Endothelial cell of umbilical vein (primary cell): ENCODE measurements at regions not wholly inside any gene's neighbourhood (a gene's known extent, or its start where the extent isn't known, plus 50 kb on each side); places are given as distances from the start of the nearest gene placed in this dataset.
A peak's percentile ranks its signal among the peaks of the same experiment; 100 is the strongest.

Experiments
- BruUV-seq: library from RNA; stranded (reverse); fragments of 400-500 nt; replicated peaks from 2 replicates; lab custom pipeline; 2021; lab: Mats Ljungman, UMichigan
- CTCF ChIA-PET: fragments of 300-600, 350-600 bp; sonication (Branson Sonifier 250); formaldehyde crosslinking; loops from one replicate; lab custom pipeline; 2021; ENCODE audit warnings: antibody characterized with exemption, inconsistent platforms; lab: Charles Lee
- POLR2A ChIA-PET: fragments of 300-600, 350-600 bp; sonication (Branson Sonifier 250); formaldehyde crosslinking; loops from one replicate; lab custom pipeline; 2021; ENCODE audit warnings: antibody characterized with exemption, inconsistent platforms; lab: Charles Lee
- DNase-seq: peaks from one replicate; pipeline ENCODE4 v3.0.0-alpha.2; 2011; ENCODE audit warnings: low read depth, low spot score
- FAIRE-seq: peaks from 2 replicates; lab custom pipeline; 2011; peaks lifted over from hg19 to GRCh38; lab: Jason Lieb, UNC
- H2AFZ ChIP-seq: 2 replicates; pipeline ENCODE4 v1.6.0; 2012; ENCODE audit warnings: low read depth, low read length, control low read depth, inconsistent platforms
- H3K27ac ChIP-seq: 2 replicates; pipeline ENCODE4 v1.5.1; 2011; ENCODE audit warnings: low read depth, mild to moderate bottlenecking, control low read depth, low read length, moderate library complexity; ENCODE audit not compliant: insufficient read depth
- H3K27me3 ChIP-seq, 2 experiments: 2 replicates each; pipeline versions ENCODE4 v1.6.0 to v1.6.1; 2011; ENCODE audit warnings: low read length in 2 of 2, mixed read lengths in 1 of 2; ENCODE audit not compliant: control insufficient read depth in 2 of 2, insufficient read depth in 2 of 2
- H3K36me3 ChIP-seq, 2 experiments: 2 replicates in 1 of 2; 3 replicates in 1 of 2; pipeline ENCODE4 v1.5.1; 2011; ENCODE audit warnings: low read length in 2 of 2, mild to moderate bottlenecking in 1 of 2, moderate library complexity in 1 of 2; ENCODE audit not compliant: control insufficient read depth in 2 of 2, insufficient read depth in 2 of 2; ENCODE audit errors: extremely low read depth in 1 of 2
- H3K4me1 ChIP-seq: 3 replicates; pipeline ENCODE4 v1.5.1; 2011; ENCODE audit warnings: mild to moderate bottlenecking, low read length; ENCODE audit not compliant: control insufficient read depth, insufficient read depth; ENCODE audit errors: extremely low read depth
- H3K4me2 ChIP-seq: 2 replicates; pipeline ENCODE4 v1.6.1; 2011; ENCODE audit warnings: low read length, control low read depth, mixed read lengths; ENCODE audit not compliant: insufficient read depth
- H3K4me3 ChIP-seq, 3 experiments: fragments of 200-600 bp in 1 of 3; sonication (generic), shearing (Covaris generic) in 1 of 3; replicated peaks in 1 of 3; 2 replicates each; pipeline ENCODE4 v1.5.1; 2011 to 2016; ENCODE audit warnings: control low read depth in 3 of 3, low read length in 3 of 3, mild to moderate bottlenecking in 2 of 3, inconsistent platforms in 1 of 3, low read depth in 1 of 3, moderate library complexity in 1 of 3; ENCODE audit not compliant: insufficient read depth in 1 of 3
- H3K79me2 ChIP-seq: 2 replicates; pipeline ENCODE4 v1.6.0; 2012; ENCODE audit warnings: low read length, inconsistent platforms; ENCODE audit not compliant: control insufficient read depth, insufficient read depth
- H3K9ac ChIP-seq: replicated peaks from 2 replicates; pipeline ENCODE3; 2011; ENCODE audit warnings: low read length, control low read depth; ENCODE audit not compliant: insufficient read depth; ENCODE audit errors: extremely low read depth
- H3K9me1 ChIP-seq: replicated peaks from 3 replicates; pipeline ENCODE4 v1.6.0; 2011; ENCODE audit warnings: mild to moderate bottlenecking, low read length; ENCODE audit not compliant: control insufficient read depth, insufficient read depth; ENCODE audit errors: extremely low read depth
- H3K9me3 ChIP-seq: replicated peaks from 2 replicates; pipeline ENCODE4 v1.5.1; 2012; ENCODE audit warnings: low read length, inconsistent platforms; ENCODE audit not compliant: control insufficient read depth, insufficient read depth
- H4K20me1 ChIP-seq: replicated peaks from 2 replicates; pipeline ENCODE3; 2011; ENCODE audit warnings: mild to moderate bottlenecking, low read length; ENCODE audit not compliant: control insufficient read depth, insufficient read depth; ENCODE audit errors: extremely low read depth
- EZH2 ChIP-seq: IDR thresholded peaks from 2 replicates; pipeline ENCODE4 v1.6.1; 2012; ENCODE audit warnings: borderline replicate concordance, low read depth, mild to moderate bottlenecking, moderate library complexity, low read length, inconsistent platforms; ENCODE audit not compliant: severe bottlenecking
- POLR2A ChIP-seq: IDR thresholded peaks from 2 replicates; pipeline ENCODE4 v1.6.1; 2012; ENCODE audit warnings: low read depth, mild to moderate bottlenecking, control low read depth, low read length
- dilution Hi-C: fragments of 300-500 bp; cut with MboI; formaldehyde crosslinking; loops from one replicate; pipeline ENCODE4 v1.15.0; 2019; ENCODE audit warnings: low sequenced_read_pairs; ENCODE audit not compliant: extremely low pct_ligation_motif_present
- intact Hi-C: fragments of 100-400 bp; cut with micrococcal nuclease; formaldehyde crosslinking; loops from one replicate; pipeline ENCODE4 v1.10.0; 2022
- TF ChIP-seq, protein P1 (sequence below): IDR thresholded peaks from 2 replicates; pipeline ENCODE4 v1.6.1; 2011; ENCODE audit not compliant: insufficient read depth, insufficient read length

DNA sequence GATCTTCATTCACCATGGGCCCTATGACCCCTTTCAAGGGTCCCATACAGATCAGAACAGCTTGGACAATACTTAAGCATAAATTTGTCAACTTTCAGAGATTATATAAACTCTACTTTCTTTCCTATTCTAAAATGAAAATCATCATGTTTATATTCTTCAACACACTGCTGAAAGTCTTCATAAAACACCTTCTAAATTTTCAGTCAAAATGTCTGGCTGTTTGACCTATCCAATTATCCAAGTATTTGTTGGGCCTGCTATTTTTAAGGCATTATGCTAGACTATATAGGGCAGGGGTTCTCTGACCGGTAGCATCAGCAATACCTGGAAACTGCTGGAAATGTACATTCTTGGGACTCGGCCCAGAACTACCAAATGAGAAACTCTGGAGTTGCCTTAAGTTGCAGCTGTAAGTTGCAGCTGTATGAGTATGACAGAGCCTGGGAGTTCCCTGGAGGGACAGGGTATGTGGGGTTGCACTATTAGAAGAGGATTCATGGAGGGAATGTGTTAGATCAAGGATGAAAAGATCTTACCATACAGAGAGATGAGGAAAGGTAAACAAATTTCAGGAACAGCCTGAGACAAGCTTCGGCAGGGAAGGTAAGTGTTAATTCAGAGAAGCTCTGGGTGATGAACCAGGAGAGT, 293.0 kb downstream of the ADGB start:
- intact Hi-C loops (loop anchor here (1.0 kb wide), 1 partner anchor 23 kb away; no protein-coding TSS in a partner anchor), dilution Hi-C loops (no loop called here)
- Histone ChIP-seq H3K27ac (no peak overlapping the region), H3K9ac (no peak overlapping the region), H3K9me1 (no peaks in the 10 kb centered on the region), H3K27me3 (no peaks in the 10 kb centered on the region), H3K36me3 (no peaks in the 10 kb centered on the region), H3K9me3 (no peaks in the 10 kb centered on the region), H3K4me1 (peaks cover 11% of the 10 kb centered on the region), H3K4me3 (no peak overlapping the region), H2AFZ (peak overlapping the region; percentile 37), H4K20me1 (no peaks in the 10 kb centered on the region), H3K4me2 (no peak overlapping the region), H3K79me2 (no peaks in the 10 kb centered on the region)
- TF ChIP-seq, protein P1, sequence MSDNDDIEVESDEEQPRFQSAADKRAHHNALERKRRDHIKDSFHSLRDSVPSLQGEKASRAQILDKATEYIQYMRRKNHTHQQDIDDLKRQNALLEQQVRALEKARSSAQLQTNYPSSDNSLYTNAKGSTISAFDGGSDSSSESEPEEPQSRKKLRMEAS, result no peak
- TF ChIP-seq EZH2, result no peak
- ChIA-PET POLR2A (no interaction called here), CTCF (interaction anchor here (1.1 to 1.6 kb wide), 3 partner anchors 10 to 22 kb away, joined by 4 read pairs; no protein-coding TSS in a partner anchor)
- BruUV-seq, result no TSS peak
- DNase-seq, result peak; percentile 6
- FAIRE-seq, result no peak

DNA sequence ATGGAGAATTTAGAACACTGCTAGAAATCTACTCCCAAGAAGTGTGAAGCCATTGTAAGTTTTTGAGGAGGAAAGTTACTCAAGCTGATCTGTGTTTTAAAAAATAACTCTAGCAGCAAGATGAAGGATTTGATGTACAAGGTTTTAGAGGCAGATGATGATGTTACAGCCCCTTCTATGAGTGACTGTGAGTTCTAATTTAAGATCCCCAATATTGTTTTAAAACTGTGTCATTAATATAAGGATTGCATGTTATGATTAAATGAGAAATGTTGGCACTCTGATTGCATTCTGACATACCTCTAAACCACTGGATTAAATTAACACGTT, 293.5 kb downstream of the ADGB start:
- FAIRE-seq, result no peak
- H4K20me1 ChIP-seq, result no peaks in the 10 kb centered on the region
- no peaks in the 10 kb centered on the region for H3K79me2 ChIP-seq
- intact Hi-C loops, result loop anchor here (1.0 kb wide), 1 partner anchor 22 kb away; no protein-coding TSS in a partner anchor
- no peak for TF ChIP-seq POLR2A
- H3K27ac ChIP-seq, result no peak overlapping the region
- H2AFZ ChIP-seq, result peak overlapping the region; percentile 37
- BruUV-seq, result no TSS peak
- CTCF ChIA-PET, result interaction anchor here (0.5 to 1.5 kb wide), 3 partner anchors 14 to 99 kb away, joined by 4 to 5 read pairs (median 4); no protein-coding TSS in a partner anchor
- dilution Hi-C loops, result no loop called here
- peak overlapping the region; percentile 9 for H3K4me2 ChIP-seq
- POLR2A ChIA-PET, result no interaction called here
- H3K36me3 ChIP-seq, result no peaks in the 10 kb centered on the region
- no peak for DNase-seq
- H3K4me3 ChIP-seq, result no peak overlapping the region
- no peak overlapping the region for H3K9ac ChIP-seq
- H3K27me3 ChIP-seq, result no peaks in the 10 kb centered on the region
- H3K4me1 ChIP-seq, result peaks cover 11% of the 10 kb centered on the region
- no peaks in the 10 kb centered on the region for H3K9me3 ChIP-seq
- H3K9me1 ChIP-seq, result no peaks in the 10 kb centered on the region
